SU-DHL-6 (cell line): ENCODE measurements at regions not wholly inside any gene's neighbourhood (a gene's known extent, or its start where the extent isn't known, plus 50 kb on each side); places are given as distances from the start of the nearest gene placed in this dataset.

Source experiments
- H2AFZ ChIP-seq: fragments of 200-600 bp; sonication (generic); 2 replicates; pipeline ENCODE4 v1.6.1; 2014; ENCODE audit warnings: low read depth, mild to moderate bottlenecking, moderate library complexity, mixed read lengths, antibody characterized with exemption, low read length; ENCODE audit not compliant: severe bottlenecking
- H3F3A ChIP-seq: fragments of 200-600 bp; shearing (Covaris generic); 2 replicates; pipeline ENCODE4 v1.6.0; 2016; ENCODE audit warnings: antibody characterized with exemption, mild to moderate bottlenecking; ENCODE audit not compliant: insufficient read depth
- H3K27ac ChIP-seq: fragments of 200-600 bp; sonication (generic); 2 replicates; pipeline ENCODE4 v1.5.1; 2016; ENCODE audit warnings: low read depth, mild to moderate bottlenecking, low read length, moderate library complexity, mixed read lengths
- H3K27me3 ChIP-seq: fragments of 200-600 bp; sonication (generic), shearing (Covaris generic); 2 replicates; pipeline ENCODE4 v1.6.0; 2014; ENCODE audit warnings: mild to moderate bottlenecking, low read length
- H3K36me3 ChIP-seq: fragments of 200-600 bp; sonication (generic); 2 replicates; pipeline ENCODE4 v1.6.1; 2014; ENCODE audit warnings: mild to moderate bottlenecking, low read length, mixed read lengths
- H3K4me2 ChIP-seq: fragments of 300-600, 200-600 bp; shearing (Covaris generic), sonication (generic); 2 replicates; pipeline ENCODE4 v1.6.0; 2014; ENCODE audit warnings: low read length, low read depth, mild to moderate bottlenecking; ENCODE audit not compliant: poor library complexity, severe bottlenecking
- H3K4me3 ChIP-seq: fragments of 200-600 bp; sonication (generic); 2 replicates; pipeline ENCODE4 v1.5.1; 2014; ENCODE audit warnings: antibody characterized with exemption, low read length, mild to moderate bottlenecking, mixed read lengths; ENCODE audit not compliant: insufficient read depth, poor library complexity, severe bottlenecking
- H3K79me2 ChIP-seq: fragments of 200-600 bp; sonication (generic); 2 replicates; pipeline ENCODE4 v1.6.1; 2014; ENCODE audit warnings: mild to moderate bottlenecking, low read length, moderate library complexity; ENCODE audit not compliant: insufficient read depth
- H3K9ac ChIP-seq: fragments of 200-600 bp; sonication (generic); 2 replicates; pipeline ENCODE4 v1.7.0; 2014; ENCODE audit warnings: mild to moderate bottlenecking, low read length
- H3K9me2 ChIP-seq: fragments of 200-600 bp; sonication (generic); replicated peaks from 2 replicates; pipeline ENCODE4 v1.6.1; 2014; ENCODE audit warnings: low read length; ENCODE audit not compliant: insufficient read depth
- H3K9me3 ChIP-seq: fragments of 200-600 bp; sonication (generic); 2 replicates; pipeline ENCODE4 v1.6.1; 2014; ENCODE audit warnings: low read length, mixed read lengths; ENCODE audit not compliant: insufficient read depth
- H4K20me1 ChIP-seq: fragments of 200-600 bp; sonication (generic); 2 replicates; pipeline ENCODE4 v1.6.1; 2014; ENCODE audit warnings: low read depth, mild to moderate bottlenecking, antibody characterized with exemption, low read length, moderate library complexity, mixed read lengths
- CTCF ChIP-seq: fragments of 200-600 bp; sonication (generic); IDR thresholded peaks from one replicate; pipeline ENCODE4 v1.5.1; 2017; ENCODE audit warnings: antibody characterized with exemption, mild to moderate bottlenecking, low read length, moderate library complexity; ENCODE audit not compliant: insufficient read depth, poor library complexity, severe bottlenecking
- EZH2phosphoT487 ChIP-seq: fragments of 200-600 bp; sonication (generic), shearing (Covaris generic); conservative IDR thresholded peaks from 2 replicates; pipeline ENCODE4 v1.6.1; 2018; ENCODE audit warnings: mild to moderate bottlenecking, antibody characterized with exemption, low read length, moderate library complexity, mixed read lengths

- Histone ChIP-seq H3F3A (no peaks in the 10 kb centered on the region), H3K9me2 (no peaks in the 10 kb centered on the region), H3K9ac (no peak overlapping the region), H3K4me2 (no peak overlapping the region), H3K4me3 (no peak overlapping the region), H3K27me3 (no peaks in the 10 kb centered on the region), H3K9me3 (no peaks in the 10 kb centered on the region), H4K20me1 (no peaks in the 10 kb centered on the region), H2AFZ (no peak overlapping the region), H3K27ac (no peak overlapping the region), H3K36me3 (no peaks in the 10 kb centered on the region), H3K79me2 (no peaks in the 10 kb centered on the region)
- TF ChIP-seq CTCF (peak; percentile 22), EZH2phosphoT487 (no peak)
Measured at GRCh38 chr1:83497563-83497962, 501.4 kb downstream of the TTLL7 start.

GRCh38 chr1:83495560-83495959 is 503.4 kb downstream of the TTLL7 start:
- TF ChIP-seq CTCF (no peak), EZH2phosphoT487 (no peak)
- H3K4me2 ChIP-seq: no peak overlapping the region
- H4K20me1 ChIP-seq: no peaks in the 10 kb centered on the region
- no peaks in the 10 kb centered on the region for H3K9me3 ChIP-seq
- no peaks in the 10 kb centered on the region for H3K27me3 ChIP-seq
- H3K9ac ChIP-seq: no peak overlapping the region
- H2AFZ ChIP-seq: no peak overlapping the region
- no peaks in the 10 kb centered on the region for H3K36me3 ChIP-seq
- no peaks in the 10 kb centered on the region for H3K9me2 ChIP-seq
- H3K79me2 ChIP-seq: no peaks in the 10 kb centered on the region
- no peak overlapping the region for H3K27ac ChIP-seq
- H3K4me3 ChIP-seq: no peak overlapping the region
- H3F3A ChIP-seq: no peaks in the 10 kb centered on the region

- no peak overlapping the region for H3K9ac ChIP-seq
- H2AFZ ChIP-seq: no peak overlapping the region
- no peak overlapping the region for H3K27ac ChIP-seq
- no peak for TF ChIP-seq EZH2phosphoT487
- TF ChIP-seq CTCF: no peak
- no peaks in the 10 kb centered on the region for H3K27me3 ChIP-seq
- no peaks in the 10 kb centered on the region for H3K79me2 ChIP-seq
- no peaks in the 10 kb centered on the region for H3K9me3 ChIP-seq
- no peak overlapping the region for H3K4me3 ChIP-seq
- H4K20me1 ChIP-seq: no peaks in the 10 kb centered on the region
- no peaks in the 10 kb centered on the region for H3K36me3 ChIP-seq
- H3F3A ChIP-seq: no peaks in the 10 kb centered on the region
- no peak overlapping the region for H3K4me2 ChIP-seq
- H3K9me2 ChIP-seq: 0 out of 2 replicates have a peak, but pooled peaks cover 5% of the 10 kb centered on the region
Measured at GRCh38 chr1:83493633-83494032, 505.3 kb downstream of the TTLL7 start.
